ENCODE measurements at regions not wholly inside any gene's neighbourhood (a gene's known extent, or its start where the extent isn't known, plus 50 kb on each side); places are given as distances from the start of the nearest gene placed in this dataset.

- TF ChIP-seq CTCF (IDR thresholded peaks at IDR 0.05) (no peak), EZH2 (IDR thresholded peaks at IDR 0.05) (no peak), EZH2phosphoT487 (IDR thresholded peaks at IDR 0.05) (no peak)
Measured at GRCh38 chr9:20023961-20024571, 235.2 kb upstream of the SLC24A2 start.

All from neural progenitor cell (in vitro differentiated cells).